HT1080 (cell line): ENCODE measurements at regions not wholly inside any gene's neighbourhood (a gene's known extent, or its start where the extent isn't known, plus 50 kb on each side); places are given as distances from the start of the nearest gene placed in this dataset.

ENCODE experiments used
- DNase-seq: peaks from one replicate; pipeline ENCODE4 v3.0.0-alpha.2; 2015; ENCODE audit warnings: low read depth

DNA sequence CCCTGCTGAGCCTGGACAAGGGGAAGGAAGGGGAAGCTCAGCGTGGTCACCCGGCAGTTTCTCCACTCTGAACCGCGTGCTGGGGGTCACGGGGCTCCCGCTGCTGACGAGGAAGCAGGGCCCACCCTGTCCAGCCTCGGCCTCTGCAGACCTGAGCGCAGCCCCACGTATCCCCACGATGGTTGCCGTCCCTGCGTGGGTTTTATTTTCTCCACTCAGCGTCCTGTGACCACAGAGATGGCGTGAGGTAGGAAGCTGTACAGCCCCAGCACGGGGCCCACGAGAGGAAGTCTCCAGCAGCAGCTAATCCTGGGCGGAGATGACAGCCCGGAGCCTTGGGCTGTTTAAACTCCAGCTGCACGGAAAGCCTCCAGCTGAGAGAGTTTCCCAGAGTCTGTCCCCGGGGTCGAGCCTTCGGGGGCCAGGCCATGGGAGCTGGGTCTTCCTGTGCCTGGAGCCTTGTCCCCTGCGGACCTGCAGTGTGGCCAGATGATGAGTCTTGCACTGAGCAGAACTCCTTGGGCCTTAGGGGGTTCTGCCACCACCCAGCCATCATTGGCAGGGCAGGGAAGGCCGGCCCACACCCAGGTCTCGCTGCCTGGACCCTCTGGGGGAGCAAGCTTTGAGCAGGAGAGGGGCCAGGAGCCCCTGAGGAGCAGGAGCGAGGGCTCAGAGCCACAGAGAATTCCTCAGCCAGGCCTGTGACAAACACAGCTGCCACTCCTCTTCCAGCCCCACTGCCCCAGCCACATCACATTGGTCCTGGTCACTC lies 72.8 kb upstream of the FAM20C start:
- no peak for DNase-seq

DNA sequence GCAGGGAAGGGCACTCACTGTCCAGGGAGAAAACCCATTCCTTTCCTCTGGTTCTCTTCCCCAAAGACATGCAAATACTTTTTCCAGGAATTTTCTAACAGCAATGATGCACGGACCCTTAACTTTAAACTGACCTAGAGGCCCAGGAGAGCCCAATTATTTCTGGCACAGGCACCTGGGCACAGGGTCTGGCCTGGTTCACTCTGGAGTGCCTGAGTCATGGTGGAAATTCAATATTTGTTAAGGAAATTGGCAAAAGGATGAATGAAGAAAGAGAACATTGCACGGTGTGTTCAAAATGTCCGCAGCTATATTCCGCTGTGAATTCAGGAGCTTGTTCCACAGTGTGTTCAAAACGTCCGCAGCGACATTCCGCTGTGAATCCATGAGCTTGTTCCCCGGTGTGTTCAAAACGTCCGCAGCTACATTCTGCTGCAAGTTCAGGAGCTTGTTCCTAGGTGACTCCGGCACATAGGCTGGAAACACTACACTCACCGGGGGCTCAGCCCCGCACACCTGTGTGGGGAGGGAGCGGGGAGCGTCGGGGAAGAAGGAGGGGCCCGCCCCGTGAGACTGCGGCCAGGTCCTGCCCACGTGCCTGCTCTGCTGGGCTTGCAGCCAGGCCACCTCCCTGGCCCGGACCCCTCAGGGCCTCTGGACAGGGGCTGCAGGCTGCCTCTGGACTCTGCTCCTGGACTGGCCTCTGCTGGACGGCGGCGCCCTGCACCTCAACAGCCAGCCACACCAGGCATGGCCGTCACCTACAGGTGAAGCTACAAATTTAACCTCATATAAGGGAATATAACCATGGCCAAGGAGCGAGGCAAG lies 72.0 kb upstream of the FAM20C start:
- no peak for DNase-seq

DNA sequence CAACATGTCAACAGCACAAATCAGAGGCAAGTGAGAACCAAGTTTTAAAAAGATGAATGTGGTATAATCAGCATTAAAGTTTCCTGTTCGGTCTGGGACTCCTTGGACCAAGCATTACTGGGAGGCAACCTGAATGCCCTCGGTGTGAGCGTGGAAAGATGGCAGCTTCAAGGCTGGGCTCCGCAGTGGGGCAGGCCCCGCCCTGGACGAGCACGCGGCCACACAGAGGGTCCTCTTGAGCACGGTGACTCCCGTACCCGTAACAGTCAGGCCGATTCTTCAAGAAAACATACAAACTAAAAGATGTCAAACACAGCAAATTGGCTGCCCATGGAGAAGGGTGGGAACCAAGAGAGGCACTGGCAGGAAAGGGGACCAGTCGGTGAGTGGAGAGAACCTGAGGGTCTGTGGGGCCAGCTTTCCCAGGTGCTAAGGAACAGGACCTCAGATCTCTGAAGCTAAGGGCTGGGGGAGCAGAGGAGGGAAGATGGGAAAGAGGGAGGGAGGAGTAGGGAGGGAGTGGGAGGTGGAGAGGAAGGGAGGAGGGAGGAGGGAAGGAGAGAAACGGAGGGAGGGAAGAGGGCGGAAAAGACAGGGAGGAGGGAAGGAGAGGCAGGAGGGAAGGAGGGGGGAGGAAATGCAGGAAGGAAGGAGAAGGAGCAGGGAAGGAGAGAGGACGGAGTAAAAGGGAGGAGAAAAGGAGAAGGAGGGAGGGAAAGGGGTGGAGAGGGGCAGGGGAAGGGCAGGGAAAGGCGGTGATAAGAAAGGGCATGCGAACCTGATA lies 71.2 kb upstream of the FAM20C start:
- no peak for DNase-seq

DNA sequence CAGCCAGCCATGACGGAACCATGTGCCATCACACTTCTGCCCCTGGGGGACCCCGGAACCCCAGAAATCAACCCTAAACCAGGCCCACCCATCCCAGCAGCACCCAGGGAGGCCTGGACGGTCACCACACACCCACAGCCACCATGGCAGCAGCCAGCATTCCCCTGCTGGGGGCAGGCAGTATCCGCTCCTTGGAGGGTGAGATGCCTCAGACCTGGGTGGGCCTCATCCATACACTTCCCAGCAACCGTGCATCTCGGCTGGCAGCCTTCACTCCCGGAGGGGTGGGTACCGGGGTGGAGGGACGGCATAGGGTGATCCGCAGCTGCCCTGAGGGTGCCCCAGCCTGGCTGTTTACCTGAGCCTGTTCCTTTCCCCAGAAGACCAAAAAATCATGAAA lies 69.1 kb upstream of the FAM20C start:
- no peak for DNase-seq

DNA sequence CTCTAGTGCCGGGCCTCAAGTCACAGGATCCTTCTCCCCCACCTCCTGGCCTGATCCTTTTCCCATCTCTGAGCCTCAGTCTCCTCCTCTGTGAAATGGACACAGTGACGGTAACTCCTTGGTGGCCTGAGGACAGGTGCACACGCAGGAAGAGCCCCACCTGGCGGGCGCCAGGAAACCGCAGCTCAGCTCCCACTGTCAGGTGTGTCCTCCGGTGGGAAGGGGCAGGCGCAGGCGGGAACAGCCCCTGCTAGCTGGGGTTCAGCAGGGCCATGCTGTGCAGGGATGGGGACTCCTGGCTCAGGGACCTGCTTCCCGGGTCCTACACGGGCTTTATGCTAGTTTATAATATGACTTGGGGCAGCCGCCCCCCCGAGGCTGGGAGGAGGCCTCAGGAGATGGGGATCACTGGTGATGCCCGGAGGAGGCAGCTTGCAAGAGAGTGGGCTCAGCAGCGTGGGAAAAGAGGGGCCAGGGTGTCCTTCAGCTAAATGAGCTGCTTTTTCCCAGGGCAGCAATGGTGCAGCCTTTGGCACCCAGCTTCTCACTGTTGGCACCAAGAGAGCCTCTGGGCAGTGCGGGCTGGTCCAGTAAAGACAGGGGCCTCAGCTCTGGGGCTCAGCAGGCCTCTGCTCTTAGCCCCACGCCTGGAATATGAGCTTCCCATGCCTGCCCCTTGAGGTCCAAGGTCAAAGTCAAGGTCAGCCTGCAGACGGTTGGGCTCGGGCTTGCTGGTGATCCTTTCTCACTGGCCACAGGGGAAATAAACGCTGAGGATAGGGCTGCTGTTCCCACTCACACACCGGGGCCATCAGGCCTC lies 68.0 kb upstream of the FAM20C start:
- DNase-seq, result no peak

DNA sequence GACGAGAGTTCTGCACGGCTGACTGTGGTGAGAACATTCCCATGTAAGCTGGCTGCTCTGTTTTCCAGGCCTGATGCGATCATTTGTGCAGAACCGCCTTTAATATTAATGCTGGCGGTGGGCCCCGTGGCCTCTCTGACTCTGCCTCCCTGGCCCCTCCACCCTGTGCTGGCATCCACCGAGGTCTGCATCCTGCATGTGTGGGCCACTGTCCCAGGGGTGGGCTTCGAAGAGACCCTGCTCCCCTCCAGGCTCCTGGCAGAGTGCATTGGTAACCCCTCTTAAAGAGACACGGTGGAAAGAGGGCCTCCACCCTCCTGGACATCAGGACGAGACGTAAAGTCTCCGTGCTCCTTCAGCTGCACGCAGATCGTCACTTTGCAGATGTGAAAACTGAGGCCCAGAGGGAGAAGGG lies 67.3 kb upstream of the FAM20C start:
- no peak for DNase-seq

DNA sequence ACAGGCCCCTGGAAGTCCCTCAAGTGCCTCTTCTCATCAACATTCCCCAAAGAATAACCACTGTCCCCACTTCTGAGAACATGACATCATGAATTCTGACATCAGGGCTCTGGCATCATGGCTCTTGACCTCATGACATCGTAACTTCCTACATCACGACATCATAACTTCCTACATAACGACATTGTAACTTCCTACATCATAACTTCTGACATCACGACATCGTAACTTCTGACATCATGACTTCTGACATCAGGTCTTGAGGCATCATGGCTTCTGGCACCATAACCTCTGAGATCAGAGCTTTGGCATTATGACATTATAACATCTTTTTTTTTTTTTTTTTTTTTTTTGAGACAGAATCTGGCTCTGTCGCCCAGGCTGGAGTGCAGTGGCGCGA lies 66.7 kb upstream of the FAM20C start:
- DNase-seq, result no peak

DNA sequence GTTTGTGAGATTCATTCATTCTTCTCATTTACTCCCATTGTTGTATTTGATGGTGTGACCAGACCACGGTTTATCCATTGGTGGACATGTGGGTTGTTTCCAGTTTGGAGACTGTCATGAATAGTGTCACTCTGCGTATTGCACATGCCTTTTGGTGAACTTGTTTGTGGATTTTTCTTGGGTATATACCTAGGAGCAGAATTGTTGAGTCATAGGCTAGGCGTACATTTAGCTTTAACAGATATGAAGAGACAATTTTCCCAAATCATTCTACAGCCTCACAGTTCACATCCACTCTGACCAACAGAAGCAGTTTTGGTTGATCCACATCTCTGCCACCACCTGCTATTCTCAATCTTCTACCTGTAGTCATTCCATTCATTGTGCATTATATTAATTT lies 66.0 kb upstream of the FAM20C start:
- no peak for DNase-seq

DNA sequence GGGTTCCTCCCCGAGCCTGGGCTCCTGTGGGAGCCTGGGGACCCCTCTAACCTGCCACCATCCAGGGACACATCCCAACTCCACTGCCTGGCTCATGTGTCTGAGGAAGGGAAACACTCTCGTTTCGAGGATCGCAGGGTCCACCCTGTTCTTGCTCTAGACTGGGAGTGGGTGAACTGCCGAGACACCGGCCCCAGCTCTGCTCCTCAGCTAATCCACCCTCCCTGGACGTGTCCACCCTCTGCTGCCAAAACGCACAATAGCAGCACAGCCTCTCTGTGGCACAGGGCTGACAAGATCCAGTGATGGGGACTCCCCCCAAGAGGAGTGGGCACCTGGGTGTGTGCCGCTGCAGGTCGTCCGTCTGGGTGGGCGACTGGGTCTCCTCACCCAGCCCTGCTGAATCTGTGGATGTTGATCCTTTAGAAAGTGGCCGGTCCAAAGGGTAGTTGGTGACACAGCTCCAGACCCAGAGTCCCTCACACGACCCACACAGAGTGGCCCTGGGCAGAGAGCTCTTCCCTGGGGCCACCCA lies 65.2 kb upstream of the FAM20C start:
- no peak for DNase-seq

DNA sequence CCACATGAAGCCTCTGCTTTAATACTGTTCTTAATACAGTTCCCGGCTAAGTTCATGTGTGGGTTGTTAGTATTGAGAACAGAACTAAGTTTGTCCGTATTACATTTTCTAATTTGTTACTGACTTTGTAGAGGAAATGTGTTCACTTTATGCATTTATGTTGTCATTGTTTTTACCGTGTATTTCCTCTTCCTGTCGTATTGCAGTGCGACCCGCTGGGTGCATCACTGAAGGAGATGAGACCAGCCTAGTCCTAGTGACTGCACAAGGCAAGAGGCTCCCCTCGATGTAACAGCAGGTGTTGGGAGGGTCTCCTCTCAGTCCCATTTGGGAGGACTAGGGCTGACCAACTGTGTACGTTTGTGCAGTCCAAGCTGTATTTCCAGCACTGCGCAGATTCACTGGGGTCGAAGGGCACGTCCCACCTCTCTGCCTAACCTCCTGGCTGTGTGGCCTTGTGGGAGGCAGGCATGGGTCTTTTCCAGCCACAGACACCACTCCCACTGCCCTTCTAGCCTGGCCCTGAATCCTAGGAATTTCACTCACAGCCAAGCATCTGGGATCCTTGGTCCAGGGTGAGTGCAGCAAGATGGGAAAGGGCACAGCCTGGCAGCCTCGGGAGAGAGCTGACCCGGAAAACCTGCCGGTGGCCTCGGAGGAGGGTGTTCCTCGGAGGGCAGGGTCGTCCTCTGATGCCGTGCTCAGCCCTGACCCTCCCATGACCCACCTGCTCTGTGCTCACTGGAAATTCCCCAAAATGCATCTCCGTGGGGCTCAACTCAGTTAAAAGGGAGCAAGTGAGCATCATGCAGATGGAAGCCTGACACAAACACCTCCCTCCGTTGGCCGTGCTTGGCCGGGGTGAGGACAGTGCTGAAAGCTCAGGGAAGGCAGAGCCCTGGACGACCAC lies 63.9 kb upstream of the FAM20C start:
- no peak for DNase-seq

DNA sequence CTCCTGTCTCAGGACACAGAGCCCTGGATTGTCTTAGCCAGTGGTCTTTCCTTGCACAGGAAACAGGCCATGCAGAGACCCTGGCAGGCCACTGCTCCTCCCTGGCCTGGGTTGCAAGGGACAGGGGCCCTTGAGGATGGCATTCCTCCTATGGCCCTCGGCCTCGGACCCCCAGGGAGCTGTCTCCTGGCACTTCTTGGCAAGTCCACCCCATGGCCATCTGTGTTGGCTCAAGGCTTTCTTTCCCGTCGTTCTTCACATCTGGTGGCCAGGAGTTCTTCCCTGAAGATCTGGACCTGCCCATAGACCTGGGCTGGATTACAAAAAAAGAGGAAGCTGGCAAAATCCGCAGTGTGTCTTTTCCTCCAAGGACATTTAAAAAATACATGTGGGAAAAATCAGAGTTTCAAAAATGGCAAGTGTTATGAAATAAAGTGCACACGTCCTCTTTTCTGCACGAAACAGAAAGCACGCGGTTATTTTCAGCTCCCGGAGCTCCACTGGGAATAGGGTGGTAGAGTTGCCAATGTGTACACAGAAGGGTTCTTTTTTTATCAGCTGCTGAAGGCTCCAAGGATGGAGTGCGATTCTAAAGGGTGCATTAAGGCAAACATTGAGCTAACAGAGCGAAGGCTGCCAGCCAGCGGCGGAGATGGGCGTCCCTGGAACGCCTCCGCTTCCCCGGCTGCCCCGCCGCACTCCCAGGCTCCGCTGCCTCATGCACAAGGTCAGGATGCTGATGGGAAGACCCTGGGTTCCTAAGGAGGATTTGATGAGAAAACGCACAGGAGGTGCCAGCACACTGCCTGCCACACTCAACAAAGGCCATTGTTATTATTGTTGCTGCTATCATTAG lies 62.8 kb upstream of the FAM20C start:
- no peak for DNase-seq

DNA sequence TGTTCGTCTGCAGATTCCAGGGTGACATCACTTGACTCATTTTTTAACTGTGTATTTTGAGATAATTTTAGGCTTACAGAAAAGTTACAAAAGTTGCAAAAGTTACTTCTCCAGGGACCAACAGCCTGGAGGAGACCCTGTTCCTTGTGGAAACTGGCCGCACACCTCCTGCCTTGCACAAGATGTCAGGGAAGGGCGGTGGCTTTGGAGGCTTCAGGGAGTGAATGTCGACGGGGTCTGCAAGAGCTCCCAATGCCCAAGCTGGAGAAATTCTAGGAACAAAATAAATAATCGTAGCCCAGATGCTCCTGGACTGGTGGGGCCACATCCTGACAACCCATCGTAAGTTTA lies 62.2 kb upstream of the FAM20C start:
- no peak for DNase-seq

DNA sequence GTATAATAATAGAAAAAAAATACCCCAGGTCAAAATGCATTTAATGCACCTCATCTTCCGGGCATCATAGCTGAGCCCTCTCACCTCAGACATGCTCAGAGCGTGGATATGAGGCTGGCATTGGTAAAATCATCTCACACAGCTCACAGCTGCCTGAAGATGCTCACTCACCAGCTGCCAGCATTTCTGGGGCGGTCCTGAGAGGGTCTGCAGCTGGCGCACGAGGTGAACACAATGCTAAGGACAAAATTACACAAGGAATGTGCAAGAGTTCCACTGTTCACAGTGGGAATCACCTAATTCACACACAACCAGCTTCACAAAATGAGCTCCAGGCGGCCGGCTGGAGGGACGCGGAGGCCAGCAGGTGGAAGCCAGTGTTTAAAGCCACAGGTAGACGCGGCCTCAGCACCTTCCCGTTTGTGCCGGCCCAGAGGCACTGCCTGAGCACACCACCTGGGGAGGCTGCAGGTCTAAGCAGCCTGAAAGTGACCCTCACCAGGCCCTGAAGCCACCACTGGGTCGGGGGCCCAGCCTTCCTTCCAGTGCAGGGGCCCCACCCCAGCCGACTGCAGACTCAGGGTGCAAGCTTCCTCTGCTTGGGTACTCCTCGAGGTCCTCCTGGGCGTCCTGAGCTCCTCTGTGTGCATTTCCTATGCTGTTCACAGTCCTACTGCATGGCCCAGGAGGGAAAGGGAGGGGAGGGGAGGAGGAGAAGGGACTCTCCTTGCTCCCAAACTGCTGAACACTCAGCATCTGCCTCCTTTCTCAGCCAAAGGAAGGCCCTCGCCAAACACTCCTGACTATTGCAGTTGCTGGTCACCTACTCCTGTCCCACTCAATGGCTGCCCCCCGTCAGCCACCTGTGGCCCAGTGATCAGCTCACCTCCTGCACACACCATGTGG lies 61.2 kb upstream of the FAM20C start:
- DNase-seq, result no peak

DNA sequence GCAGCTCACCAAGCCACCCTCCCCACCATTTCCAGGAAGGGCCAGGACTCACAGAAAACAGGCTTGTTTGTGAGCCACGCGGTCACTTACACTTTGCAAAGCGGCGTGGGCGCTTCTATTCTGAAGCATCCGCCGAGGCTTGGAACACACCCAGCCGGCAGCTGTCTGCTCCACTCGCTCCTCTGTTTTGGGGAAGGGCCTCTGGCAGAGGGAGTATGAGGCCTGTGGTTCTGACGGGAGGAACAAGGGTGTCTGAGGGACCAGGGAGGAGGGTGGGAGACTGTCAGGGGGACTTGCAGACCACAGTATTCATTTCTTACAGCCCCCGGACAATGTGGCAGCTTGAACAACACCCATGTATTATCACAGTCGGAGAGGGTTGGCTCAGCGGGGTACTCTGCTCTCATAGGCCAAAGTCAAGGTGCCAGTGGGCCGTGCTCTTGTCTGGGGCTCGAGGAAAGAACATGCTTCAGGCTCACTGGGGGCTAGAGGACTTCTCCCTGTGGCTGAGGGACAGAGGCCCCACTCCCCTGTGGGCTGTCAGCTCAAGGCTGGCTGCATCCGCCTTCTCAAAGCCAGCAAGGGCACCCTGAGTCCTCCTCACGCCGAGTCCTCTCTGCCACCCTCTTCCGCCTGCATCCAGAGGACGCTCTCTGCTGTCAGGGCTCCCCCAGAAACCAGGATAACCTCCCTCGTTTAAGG lies 60.4 kb upstream of the FAM20C start:
- DNase-seq, result no peak

DNA sequence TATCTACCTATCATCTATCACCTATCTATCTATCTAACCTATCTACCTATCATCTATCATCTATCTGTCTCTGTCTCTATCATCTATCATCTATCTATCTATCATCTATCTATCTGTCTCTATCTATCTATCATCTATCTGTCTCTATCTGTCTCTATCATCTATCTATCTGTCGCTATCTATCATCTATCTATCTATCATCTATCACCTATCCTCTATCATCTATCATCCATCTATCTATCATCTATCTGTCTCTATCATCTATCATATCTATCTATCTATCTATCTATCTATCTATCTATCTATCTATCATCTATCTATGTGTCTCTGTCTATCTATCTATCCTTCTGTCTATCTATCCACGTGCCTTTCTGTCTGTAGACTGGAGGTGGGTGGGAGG lies 59.5 kb upstream of the FAM20C start:
- DNase-seq, result no peak

DNA sequence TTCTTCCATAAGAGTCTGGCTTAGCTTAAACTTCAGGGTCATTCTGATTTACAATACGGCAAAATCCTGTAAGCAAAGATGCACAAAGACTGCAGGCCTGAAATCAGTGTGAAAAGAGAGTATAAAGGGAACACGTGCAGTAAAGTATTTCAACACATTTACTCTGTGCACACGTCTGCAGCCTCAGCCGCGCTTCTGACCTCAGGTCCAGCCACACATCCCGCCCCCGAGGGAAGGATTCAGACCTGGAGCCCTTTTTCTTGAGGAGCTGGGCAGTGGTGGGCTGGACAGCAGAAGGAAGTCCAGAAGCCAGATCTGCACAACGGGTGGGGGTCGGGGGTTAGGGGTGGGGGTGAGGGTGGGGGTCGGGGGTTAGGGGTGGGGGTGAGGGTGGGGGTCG lies 58.9 kb upstream of the FAM20C start:
- DNase-seq, result no peak

DNA sequence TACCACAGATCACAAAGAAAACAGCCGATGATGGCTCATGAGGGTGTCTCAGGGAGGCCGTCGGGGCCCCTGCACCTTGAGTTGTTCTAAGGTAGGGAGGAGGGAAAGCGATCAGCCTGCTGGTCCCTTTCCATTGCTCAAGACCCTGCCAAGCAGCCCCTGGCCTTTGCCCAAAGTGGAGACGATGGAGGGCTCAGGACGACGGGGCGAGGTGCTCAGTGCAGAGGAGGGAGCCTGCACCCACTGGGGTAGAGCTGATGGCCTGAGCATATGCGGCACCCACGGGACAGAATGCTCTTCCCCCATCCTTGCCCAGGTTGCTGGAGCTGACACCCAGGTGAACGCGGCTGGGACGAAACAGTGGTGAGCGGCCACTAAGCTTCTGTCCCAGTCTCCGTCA lies 58.3 kb upstream of the FAM20C start:
- DNase-seq, result no peak
